LNCAP (cell line): ENCODE measurements at regions not wholly inside any gene's neighbourhood (a gene's known extent, or its start where the extent isn't known, plus 50 kb on each side); places are given as distances from the start of the nearest gene placed in this dataset.

Source experiments
- TF ChIP-seq, protein P1 (sequence below): fragments of 450-650 bp; IDR thresholded peaks from 2 replicates; pipeline ENCODE4 v1.5.1; 2017; ENCODE audit warnings: mild to moderate bottlenecking

DNA sequence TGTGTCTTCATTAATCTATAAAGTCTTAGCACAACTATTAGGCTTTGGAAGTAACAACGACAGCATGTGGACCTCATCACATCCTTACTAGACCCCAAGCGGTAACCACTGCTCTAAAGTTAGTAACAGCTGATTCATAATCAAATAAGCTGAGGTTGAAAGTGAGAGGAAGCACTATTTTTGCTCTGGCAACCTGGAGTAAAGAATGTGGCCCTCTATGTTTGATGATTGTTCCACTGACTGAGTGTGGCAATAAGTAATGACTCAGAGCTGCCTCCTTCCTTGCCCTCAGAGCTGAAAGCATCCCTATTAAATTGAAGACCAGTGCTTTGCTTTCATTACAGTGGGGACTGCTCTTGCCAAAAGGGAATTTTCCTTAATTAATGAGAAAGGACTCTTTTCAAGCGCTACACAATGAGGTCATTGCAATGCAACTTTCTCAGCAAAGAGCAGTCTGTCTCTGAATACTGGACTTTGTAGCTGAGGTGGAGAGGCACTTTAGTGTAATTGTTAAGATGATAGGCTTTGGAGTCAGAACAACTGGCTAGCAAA, 906.1 kb upstream of the RAG2 start:
- TF ChIP-seq, protein P1, sequence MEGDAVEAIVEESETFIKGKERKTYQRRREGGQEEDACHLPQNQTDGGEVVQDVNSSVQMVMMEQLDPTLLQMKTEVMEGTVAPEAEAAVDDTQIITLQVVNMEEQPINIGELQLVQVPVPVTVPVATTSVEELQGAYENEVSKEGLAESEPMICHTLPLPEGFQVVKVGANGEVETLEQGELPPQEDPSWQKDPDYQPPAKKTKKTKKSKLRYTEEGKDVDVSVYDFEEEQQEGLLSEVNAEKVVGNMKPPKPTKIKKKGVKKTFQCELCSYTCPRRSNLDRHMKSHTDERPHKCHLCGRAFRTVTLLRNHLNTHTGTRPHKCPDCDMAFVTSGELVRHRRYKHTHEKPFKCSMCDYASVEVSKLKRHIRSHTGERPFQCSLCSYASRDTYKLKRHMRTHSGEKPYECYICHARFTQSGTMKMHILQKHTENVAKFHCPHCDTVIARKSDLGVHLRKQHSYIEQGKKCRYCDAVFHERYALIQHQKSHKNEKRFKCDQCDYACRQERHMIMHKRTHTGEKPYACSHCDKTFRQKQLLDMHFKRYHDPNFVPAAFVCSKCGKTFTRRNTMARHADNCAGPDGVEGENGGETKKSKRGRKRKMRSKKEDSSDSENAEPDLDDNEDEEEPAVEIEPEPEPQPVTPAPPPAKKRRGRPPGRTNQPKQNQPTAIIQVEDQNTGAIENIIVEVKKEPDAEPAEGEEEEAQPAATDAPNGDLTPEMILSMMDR, result no peak

DNA sequence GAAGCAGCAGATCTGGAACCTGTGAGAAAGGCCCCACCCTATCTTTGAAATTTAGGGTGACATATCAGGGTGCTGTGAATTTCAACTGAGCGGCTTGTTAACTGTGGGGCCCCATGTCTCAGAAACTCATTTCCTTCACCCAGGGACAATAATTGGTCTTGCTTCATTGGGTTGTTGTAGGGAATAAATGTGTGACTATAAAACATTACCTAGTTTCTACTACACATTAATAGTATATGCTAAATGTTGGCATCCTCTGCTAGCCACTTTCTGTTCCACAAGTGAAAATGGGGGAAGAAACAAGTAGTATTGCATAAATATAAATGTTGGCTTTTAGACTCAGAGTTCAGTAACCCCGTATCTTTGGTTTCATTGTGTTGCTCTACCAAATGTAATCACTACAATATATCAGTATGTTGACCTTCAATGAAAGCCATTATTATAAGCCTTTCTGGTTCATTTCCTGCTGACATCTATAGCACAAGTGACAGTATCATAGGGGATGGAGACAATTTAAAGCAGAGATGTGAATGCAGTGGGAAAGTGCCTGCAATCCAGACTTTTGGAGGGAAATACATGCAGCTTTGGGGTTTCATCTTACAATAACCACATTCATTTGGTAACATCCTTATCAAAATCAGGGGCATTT, 905.5 kb upstream of the RAG2 start:
- TF ChIP-seq, protein P1, result no peak

DNA sequence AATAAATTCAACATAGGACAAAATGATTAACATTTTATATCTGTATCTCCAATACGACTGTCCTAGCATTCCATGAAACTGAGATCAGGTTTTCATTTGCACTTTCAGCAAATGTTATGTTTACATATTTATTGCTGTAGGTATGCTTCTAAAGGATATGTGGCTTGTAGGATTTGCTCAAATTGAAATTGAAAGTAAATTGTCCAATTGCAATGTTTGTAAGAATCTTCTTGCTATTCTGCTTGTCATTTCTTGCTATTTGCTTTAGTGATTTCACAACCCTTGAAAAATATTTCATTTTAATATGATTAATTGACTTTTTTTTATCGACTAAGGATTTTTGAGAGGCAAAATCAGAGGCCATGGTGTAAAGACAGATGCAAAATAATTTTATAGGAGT, 904.2 kb upstream of the RAG2 start:
- TF ChIP-seq, protein P1, result no peak

DNA sequence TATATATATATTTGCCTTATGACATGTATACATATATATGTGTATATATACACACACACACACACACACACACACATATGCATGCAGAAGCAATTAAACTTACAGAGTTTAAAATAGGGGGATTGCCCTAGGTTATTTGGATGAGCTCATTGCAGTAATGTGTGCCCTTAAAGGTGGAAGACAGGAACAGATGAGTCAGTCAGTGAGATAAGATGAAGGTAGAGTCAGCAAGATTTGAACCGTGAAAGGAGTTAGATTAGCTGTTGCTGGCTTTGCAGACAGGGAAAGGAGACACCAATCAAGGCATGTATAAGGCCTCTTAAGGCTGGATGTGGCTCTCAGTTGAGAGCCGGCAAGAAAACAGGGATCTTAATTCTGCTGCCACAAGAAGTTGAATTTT, 902.4 kb upstream of the RAG2 start:
- TF ChIP-seq, protein P1, result no peak

DNA sequence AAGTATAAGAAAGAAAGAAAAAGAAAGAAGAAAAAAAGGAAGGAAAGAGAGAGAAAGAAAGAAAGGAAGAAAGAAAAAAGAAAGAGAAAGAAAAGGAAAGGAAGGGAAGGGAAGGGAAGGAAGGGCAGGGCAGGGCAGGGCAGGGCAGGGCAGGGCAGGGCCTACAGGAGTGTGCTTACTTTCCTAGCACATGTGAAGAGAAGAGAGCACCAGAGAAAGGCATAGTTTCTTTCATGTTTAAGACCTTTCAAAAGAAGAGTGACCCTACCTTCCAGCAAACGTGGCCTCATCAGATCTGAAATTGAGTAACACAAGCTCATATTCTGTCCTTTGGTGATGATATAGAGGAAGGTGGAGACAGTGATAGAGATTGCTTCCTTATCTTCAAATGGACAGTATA, 899.3 kb upstream of the RAG2 start:
- TF ChIP-seq, protein P1, result no peak

DNA sequence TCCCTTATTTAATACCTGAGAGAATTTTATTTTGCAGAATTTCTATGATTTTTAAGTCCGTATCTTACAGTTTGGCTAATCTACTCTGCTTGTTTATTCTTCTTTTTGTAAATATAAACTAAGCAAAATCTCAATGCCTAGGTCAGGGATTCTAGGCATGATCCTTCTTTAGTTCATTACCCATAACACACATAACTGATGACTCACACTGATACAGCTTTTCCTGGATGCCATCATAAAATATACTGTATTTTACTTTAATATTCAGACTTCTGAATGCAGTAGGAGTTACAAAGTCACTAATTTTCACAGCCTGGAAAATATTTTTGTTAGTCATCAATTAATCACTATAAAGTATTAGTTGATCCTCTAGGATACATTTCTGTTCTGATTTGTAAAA, 898.2 kb upstream of the RAG2 start:
- TF ChIP-seq, protein P1, result no peak

DNA sequence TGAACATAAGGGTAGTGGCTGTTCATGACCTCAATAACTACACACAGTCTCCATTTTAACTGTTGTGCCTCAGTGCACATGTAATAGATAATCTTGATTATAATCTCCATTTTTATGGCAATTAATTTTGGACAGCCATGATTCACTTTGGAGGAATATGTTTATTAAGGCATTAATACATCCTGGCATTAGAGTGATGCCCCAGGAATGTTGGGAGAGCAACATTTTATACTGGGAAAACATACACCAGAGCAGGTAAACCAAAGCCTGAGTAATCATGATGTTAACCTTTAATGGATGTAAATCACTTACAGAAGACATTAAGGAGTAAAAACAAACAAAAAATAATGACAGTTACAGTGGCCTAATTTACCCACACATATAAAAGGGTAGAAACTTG, 886.3 kb upstream of the RAG2 start:
- TF ChIP-seq, protein P1, result no peak

DNA sequence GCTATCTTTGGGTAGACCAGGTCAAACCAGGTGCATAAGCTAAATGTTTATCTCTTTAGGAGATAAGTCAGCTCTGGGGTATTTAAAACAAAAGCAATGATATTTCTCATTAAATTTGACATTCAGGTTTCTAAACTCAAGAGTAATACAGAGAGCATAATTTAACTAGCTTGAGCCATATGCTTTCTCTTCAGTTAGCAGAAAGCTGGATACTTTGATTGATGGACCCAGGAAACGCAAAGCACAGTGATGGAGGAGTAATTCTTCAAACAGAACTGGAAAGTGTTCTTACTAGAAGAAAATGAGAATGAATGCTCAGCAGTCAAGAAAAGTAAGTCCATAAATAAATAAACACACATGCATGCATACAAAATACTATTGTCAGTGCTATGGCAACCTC, 885.7 kb upstream of the RAG2 start:
- TF ChIP-seq, protein P1, result no peak
